AG08395 (cell line): ENCODE measurements at regions not wholly inside any gene's neighbourhood (a gene's known extent, or its start where the extent isn't known, plus 50 kb on each side); places are given as distances from the start of the nearest gene placed in this dataset.
"Not testable (repeated sequence)": the region's sequence is repeated elsewhere in the genome, so short reads cannot be mapped to it uniquely, and the experiment has no call there.

Source experiments
- DNase-seq: peaks from one replicate; pipeline ENCODE4 v3.0.0; 2012; ENCODE audit warnings: mixed read lengths, low spot score

GRCh38 chr12:86945685-86946196, 689.5 kb upstream of the MGAT4C start:
- DNase-seq, result no peak

GRCh38 chr12:86944197-86944819, 688.1 kb upstream of the MGAT4C start:
- not testable (repeated sequence) for DNase-seq

- no peak for DNase-seq
These were observed 675.5 kb upstream of the MGAT4C start for GRCh38 chr12:86931714-86932113.

GRCh38 chr12:86929962-86930361, 673.8 kb upstream of the MGAT4C start:
- DNase-seq, result no peak

GRCh38 chr12:86917121-86917520, 660.9 kb upstream of the MGAT4C start:
- no peak for DNase-seq

GRCh38 chr12:86914721-86915120, 658.5 kb upstream of the MGAT4C start:
- DNase-seq, result no peak

- DNase-seq, result no peak
These were observed 655.8 kb upstream of the MGAT4C start for GRCh38 chr12:86911973-86912372.

GRCh38 chr12:86903159-86903558, 647.0 kb upstream of the MGAT4C start:
- no peak for DNase-seq

- DNase-seq, result no peak
These were observed 604.6 kb upstream of the MGAT4C start for GRCh38 chr12:86860776-86861175.

- DNase-seq, result no peak
These were observed 596.3 kb upstream of the MGAT4C start for GRCh38 chr12:86852451-86852850.

- DNase-seq, result no peak
These were observed 582.5 kb upstream of the MGAT4C start for GRCh38 chr12:86838711-86839110.

GRCh38 chr12:86838260-86838659, 582.1 kb upstream of the MGAT4C start:
- no peak for DNase-seq

GRCh38 chr12:86837246-86837645, 581.1 kb upstream of the MGAT4C start:
- no peak for DNase-seq

- no peak for DNase-seq
These were observed 578.0 kb upstream of the MGAT4C start for GRCh38 chr12:86834217-86834616.

- DNase-seq, result no peak
These were observed 571.2 kb upstream of the MGAT4C start for GRCh38 chr12:86827409-86827808.

GRCh38 chr12:86826051-86826450, 569.9 kb upstream of the MGAT4C start:
- no peak for DNase-seq

GRCh38 chr12:86801439-86801838, 545.2 kb upstream of the MGAT4C start:
- DNase-seq, result no peak

- no peak for DNase-seq
These were observed 543.4 kb upstream of the MGAT4C start for GRCh38 chr12:86799616-86800015.

- DNase-seq, result no peak
These were observed 540.4 kb upstream of the MGAT4C start for GRCh38 chr12:86796550-86796949.

- no peak for DNase-seq
These were observed 532.5 kb upstream of the MGAT4C start for GRCh38 chr12:86788661-86789060.

GRCh38 chr12:86787419-86787818, 531.2 kb upstream of the MGAT4C start:
- DNase-seq, result no peak

GRCh38 chr12:86777325-86777724, 521.1 kb upstream of the MGAT4C start:
- no peak for DNase-seq

- no peak for DNase-seq
These were observed 518.7 kb upstream of the MGAT4C start for GRCh38 chr12:86774841-86775388.

- DNase-seq, result no peak
These were observed 516.5 kb upstream of the MGAT4C start for GRCh38 chr12:86772696-86773095.
